NCI-H1092 (cell line): ENCODE measurements at regions not wholly inside any gene's neighbourhood (a gene's known extent, or its start where the extent isn't known, plus 50 kb on each side); places are given as distances from the start of the nearest gene placed in this dataset.
A peak's percentile ranks its signal among the peaks of the same experiment; 100 is the strongest.

Experiments used
- DNase-seq: peaks from one replicate; lab custom pipeline; 2025; lab: John Stamatoyannopoulos, UW

DNA sequence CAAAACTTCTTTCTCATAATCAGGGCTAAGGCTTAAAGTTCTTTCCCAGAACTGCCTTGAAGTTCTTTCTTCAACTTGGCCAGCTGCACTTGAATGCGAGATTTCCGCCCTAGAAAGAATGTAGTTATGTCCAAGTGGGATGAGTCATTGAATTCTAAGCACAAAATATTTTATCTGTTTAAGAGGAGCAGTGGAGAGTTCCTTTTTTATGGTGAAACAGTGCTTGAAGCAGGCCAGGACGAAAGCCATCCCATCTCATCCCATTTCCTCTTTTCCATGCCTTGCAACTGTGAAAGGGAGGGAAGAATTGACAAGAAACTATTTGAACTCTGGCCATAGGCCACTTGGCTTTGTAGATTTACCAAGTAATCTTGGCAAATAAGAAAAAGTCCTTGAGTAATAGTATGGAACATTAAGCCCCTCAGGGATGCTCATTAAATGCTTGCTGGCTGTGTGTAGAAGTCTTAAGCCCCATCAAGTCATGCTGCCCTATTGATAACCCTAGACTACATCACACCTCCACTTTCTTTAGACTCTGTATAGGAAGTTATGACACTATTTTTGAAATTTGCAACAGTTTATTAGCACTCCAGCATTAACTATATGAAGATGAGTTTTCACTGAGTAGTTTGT is 174.5 kb downstream of the KCTD12 start:
- DNase-seq: no peak

DNA sequence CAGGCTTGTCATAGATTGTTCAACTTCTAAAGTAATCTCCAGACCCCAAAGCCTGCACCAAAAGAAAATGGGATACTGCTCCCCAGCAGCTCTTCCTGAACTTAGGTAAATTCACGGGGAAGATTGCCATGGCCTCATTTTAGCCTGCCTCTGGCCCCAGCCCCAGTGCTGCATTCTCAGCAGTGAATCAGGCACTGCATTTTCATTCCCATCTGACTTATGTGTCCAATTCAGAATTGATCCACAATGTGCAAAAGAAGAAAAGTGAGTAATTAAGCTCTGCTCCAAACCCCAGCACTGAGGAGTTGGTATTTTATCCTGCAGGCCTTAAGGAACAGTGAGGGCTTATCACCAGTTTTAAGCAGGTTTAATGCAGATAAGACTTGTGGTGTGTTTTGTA is 176.4 kb downstream of the KCTD12 start:
- no peak for DNase-seq

DNA sequence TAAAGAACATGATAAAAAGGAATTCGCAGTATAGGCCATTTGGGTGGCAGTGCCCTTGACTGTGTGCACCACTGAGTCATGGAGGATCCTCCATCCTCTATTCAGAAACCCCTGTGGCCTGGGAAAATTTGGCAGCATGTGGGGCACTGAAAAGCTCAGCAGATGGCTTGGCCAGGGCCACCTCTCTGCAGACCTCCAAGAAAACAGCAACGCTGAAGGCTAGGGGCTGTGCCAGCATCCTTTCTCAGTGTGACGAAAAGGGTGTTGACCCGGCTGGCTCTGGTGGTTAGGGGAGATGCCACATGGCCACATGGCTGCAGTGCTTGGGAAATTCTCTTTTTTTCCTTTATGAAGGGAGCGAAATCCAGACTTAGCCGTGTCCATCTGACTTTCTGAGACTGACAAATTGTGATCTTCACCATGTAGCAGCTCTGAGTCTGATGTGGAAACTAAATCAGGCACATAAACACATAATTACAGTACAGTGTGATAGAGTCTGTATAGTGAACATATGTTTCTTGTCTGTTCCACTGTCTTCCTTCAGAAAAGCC is 178.0 kb downstream of the KCTD12 start:
- no peak for DNase-seq

DNA sequence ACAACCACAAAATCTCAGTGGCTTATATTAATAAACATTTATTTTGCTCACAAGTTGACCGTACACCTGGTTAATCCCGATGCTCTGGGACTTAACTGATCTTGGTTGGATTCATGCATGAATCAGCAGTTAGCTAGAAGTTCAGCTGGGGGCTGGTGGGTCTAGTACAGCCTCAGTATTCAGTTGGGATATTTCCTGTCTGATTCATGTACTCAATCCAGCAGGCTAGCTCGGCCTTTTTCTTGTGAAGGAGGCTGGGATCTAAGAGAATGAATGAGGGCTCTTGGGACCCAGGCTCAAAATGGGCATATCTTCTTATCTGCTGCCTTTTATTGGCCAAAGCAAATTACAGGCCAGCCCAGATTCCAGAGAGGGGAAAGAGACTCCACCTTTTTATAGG is 178.8 kb downstream of the KCTD12 start:
- no peak for DNase-seq

DNA sequence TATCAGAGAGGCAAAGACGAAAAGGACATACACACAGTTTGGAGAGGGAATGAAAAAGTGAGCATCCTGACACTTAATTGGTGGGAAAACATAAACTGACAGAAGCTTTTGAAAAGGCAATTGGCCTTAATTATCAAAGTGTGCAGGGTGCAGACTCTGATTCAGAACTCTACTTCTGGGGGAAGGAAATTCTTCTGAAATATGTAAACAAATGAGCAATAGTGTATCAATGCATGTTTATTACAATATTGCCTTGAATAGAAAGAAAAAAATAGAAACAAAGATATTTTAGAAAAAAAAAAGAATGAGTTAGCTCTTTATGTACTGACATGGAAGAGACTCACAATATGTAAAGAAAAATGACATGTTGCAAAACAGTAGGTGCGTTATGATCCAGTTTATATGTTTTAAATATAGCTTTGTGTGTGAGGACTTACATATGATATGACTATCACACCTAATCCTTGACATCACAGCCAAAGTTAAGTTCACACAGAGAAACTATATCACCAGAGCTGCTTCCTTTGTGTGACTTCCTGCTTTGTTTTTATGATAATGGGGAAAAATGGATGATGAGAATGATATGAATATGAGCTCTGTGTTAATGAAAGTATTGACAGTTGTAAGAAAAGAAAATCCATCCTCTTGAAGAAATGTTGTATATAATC is 182.4 kb downstream of the KCTD12 start:
- no peak for DNase-seq

DNA sequence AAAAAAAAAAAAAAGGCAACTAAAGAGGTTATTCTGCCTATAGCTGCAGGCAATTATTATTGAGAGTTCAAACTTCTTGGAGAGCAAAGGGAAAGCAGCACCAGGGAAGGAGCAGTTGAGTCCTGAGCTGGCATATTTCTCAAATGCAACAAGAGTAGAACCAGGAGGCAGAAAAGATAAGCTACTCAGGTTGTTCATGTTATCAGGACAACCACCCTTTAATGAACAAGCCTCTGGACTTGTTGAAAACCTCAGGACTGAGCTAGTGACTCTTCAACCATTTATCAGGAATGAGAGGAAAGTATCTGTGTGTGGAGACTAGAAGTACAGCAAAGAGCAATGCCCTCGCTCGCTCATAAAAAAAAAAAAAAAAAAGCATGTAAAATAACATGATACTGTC is 183.0 kb downstream of the KCTD12 start:
- no peak for DNase-seq

DNA sequence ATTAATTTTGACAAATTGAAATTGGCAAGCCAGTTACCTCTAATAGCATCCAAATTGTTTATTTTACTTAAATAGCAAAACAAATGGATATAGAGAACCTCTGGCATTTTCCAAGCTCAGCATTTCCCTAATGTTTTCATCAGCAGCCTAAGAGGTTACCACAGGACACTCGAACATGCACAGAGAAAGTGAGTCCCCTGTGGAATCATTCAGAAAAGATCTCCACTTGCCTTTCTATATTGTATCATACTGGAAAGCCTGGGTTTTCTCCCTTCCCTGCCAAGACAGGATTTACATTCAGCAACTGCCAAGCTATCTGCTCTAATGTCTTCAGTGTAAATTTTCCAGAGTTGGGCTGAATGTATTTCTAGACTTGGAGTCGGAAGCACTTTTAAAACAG is 188.9 kb downstream of the KCTD12 start:
- DNase-seq: no peak

DNA sequence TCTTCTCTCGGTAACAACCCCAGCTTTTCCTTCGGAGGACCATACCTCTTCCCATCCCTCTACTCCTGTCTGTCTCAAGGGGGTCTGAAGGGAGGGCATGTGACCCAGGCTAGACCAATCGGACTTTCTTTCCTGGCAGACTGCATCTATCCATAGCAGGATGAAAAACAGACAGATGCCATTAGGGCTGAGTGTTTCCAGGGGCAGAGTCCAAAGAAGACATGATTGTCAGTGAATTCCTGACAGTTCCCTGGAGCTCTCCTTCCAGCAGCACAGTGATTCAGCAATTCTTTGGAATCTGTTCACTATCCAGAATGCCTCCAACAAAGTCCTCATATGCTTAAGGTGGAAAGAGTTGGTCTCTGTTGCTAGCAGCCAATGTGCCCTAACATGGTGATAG is 189.8 kb downstream of the KCTD12 start:
- DNase-seq: no peak

DNA sequence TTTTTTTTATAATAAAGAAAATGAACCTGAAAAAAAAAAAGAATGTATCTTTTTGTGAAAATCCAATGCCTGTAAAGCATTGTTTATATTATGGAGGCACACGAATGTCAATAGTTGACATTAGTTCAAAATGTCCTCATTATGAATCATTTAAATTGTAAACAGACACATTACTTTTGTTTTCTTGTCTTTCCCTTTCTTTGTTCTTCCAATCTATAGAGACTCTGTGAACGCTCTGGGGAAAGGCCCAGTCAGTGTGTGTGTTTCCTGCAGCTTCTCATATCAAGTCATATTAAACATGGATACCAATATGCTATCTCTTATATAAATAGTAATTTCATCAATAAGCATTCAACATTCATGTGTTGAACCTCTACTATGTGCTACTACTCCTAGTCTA is 193.1 kb downstream of the KCTD12 start:
- no peak for DNase-seq

DNA sequence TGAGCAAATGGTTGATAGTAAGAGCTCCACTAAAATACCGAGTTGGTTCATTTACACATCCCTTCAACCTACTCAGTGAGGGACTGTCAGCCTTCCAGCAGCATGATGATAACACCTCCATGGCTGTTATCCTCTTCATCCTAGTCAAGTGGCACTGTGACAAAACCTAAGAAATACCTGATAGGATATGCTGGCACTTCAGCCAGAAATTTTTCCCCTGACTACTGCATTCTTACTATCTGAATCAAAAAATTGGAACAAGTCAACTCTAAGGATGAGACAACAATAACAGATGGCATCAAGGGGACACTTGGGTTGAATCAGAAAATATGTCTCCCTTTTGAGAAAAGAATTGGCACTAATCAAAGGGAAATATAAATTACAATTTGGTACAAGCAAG is 193.9 kb downstream of the KCTD12 start:
- no peak for DNase-seq

DNA sequence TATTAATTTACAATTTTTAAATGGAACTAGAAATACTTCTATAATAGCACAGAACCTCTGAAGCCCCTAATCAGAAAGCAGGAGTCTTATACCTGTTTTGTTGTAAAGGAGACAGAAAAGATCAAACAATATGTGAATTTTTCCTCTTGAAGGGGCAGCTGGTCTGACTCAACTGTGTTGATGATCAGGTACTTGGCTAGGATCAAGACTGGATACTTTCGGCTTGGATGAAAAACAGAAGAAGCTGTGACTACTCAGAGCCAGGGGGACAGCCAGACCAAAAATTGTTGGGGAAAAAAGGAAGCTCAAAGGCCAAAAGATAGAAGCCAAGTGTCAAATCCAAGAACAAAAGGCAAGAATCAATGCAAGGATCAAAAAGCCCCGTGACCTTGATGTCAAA is 195.6 kb downstream of the KCTD12 start:
- DNase-seq: no peak

DNA sequence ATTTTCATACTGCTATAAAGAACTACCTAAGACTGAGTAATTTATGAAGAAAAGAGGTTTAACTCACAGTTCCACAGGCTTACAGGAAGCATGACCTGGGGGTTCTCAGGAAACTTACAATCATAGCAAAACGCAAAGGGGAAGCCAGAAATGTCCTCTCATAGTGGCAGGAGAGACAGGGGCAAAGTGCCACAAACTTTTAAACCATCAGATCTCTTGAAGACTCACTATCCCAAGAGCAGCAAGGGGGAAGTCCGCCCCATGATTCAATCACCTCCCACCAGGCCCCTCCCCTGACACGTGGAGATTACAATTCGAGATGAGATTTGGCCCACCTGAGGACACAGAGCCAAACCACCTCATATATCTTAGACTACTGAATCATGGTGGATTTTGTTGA is 198.7 kb downstream of the KCTD12 start:
- no peak for DNase-seq

DNA sequence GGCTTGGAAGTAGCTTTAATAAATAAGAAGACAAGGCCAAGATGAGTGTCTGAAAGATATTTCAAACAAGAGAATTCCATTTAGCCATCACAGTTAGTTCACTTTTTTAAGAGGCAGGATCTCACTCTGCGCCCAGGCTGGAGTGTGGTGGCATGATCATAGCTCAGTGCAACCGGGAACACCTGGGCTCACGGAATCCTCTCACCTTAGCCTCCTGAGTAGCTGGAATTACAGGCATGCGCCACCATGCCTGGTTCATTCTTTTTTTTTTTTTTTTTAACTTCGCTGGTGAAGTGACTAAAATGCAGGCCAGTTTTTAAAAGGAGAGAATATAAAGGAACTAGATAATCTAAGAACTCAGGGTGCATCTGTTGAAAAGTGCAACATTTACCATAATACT is 200.3 kb downstream of the KCTD12 start:
- DNase-seq: no peak

DNA sequence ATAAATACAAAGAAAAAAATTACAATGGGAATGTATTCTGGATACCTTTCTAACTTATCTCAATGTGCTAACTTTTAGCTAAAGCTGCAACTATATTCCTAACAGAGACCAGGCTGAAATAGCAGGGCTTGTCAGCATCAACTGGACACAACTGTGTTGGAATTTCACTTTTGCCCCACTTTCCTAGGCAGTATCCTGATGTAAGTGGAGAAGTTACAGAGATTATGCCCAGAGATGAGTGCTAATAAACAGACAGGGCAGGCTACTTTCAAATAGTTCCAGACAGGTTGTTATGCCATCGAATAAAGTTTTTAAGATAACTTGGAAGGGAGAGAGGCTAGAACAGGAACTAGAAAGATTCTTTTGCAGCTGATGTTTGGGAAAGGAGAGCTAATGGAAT is 201.9 kb downstream of the KCTD12 start:
- no peak for DNase-seq

DNA sequence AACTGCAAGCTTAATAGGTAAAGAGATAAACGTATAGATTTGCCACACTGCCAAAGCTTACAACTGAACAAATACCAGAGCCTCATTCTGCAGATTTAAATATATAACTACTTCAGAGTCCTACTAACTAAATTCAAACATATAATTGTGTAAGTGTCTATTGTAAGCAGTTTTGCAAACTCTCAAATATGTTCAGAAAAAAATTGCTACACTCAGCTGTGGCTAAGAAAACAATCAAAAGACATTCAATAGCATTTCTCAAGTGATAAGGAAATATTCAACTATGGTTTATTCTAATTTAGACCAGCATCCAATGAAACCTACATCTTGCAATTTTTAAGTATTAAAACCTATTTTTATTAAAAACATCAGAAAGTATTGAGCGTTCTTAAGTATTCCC is 202.4 kb downstream of the KCTD12 start:
- DNase-seq: no peak

DNA sequence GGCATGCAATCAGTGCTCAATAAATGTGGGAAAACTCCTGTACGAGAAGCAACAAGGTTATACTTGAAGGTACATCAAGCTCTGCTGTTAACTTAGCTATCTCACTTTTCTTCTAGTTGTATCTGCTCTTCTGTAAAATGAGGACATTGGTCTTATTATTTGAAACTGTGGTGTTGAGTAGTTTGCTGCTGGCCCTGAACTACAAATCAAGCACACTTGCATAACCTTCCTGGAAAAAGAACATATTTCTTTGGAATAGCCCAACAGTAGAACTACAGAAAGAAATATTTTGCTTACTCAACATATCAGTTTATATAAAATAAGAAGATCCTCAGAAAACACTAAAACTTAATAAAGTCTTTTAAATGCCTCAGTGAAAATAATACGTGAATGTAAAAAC is 203.0 kb downstream of the KCTD12 start:
- no peak for DNase-seq

DNA sequence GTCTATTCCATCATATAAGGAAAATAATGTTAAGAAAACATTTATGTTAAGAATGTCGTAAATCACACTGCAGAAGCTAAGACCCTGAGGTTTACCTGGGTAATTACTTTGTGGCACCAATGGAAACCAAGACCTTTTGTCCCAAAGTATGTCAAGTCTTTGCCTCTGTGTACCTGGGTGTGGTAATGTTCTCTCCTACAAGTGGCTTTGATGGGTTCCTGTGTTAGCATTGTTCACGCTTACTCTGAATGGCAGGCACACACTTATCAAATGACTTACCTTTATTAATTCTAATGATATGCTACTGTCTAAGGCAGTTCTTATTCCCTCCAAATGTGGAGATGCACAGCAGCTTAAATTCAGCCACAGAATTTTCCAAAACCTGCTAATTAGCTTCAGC is 206.1 kb downstream of the KCTD12 start:
- no peak for DNase-seq

DNA sequence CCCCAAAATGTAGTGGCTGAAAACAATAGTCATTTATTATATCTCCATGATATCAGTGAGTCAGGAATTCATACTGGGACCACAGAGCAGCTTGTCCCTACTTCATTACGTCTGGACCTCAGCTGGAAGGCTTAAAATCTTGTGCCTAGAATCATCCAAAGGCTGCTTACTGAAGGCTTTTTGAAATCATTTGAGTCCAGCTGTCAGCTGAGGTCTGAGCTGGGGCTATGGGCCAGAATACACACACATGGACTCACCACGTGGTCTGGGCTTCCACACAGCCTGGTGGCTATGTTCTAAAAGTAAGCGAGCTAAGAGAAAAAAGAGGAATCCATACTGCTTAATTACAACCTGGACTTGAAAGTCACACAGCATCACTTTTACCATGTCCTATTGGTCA is 209.2 kb downstream of the KCTD12 start:
- no peak for DNase-seq

DNA sequence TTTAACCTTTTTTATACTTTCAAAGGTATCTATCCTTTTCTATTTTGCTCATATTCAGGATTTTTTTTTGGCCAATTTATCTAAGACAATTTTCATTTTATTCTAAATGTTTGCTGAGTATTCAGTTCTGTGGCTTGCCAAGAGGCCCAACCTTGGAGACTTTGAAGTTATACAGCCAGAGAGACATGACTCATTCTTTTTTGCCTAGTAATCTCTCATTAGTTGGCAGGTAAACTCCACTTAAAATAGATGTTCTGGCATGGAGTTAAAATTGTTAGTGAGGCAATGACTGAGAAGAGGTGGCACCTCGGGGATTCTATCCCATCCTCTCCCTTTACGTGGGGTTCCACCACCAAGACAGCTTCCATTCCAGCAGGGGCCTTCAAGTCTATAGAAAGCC is 213.8 kb downstream of the KCTD12 start:
- no peak for DNase-seq

DNA sequence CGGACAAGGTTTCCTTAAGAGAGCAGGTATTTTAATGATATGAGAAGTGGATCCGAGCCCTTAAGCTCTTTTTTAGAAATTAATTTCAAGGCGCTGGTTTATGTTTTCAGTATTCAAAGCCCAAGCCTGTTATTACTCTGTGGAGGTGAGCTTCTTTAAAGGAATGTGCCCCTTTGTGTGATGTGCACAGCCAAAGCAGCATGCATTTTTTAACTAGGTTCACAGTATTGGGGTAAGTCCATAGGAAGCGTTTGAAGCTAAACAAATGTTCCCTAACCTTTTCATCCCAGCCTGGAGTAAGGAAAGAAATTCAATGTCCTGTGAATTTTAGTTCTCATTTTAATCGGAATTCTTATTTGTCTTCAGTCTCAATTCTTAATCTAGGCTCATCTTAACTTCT is 217.5 kb downstream of the KCTD12 start:
- no peak for DNase-seq

DNA sequence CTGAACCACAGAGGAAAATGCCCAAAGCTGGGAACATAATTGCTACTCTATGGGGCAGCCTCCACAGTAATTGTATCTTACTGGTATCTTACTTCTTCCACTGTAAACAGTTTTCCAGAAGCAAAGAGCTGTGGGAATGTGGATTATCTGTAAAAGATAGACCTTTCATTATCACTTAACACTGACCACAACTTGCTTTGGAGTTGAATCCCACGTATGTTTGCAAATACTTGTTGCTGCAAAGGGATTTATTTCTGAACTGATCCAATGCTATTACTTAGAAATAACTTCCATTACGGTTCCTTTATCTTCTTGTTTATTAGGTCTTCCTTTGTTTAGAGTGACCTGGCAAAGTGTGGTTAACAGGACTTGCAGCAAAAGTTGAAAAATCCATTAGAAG is 218.1 kb downstream of the KCTD12 start:
- DNase-seq: no peak

DNA sequence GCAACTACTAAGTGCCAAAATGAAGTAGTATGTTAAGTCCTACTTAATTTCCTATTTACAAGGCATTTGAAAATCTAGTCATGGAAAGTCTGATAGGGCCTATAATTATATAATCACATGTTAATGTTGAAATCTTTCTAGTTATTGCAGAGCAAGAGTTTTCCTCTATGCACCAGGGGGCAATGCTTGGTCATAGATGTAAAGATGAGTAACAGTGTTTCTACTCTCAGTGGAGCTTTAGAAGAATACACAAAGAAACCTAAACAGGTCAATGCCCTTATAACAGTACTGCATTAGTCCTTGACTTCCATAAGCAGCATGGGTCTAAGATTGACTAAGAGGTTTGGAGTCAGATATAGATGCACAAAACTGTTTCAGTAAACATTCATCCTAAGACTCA is 218.7 kb downstream of the KCTD12 start:
- DNase-seq: peak; percentile 35

DNA sequence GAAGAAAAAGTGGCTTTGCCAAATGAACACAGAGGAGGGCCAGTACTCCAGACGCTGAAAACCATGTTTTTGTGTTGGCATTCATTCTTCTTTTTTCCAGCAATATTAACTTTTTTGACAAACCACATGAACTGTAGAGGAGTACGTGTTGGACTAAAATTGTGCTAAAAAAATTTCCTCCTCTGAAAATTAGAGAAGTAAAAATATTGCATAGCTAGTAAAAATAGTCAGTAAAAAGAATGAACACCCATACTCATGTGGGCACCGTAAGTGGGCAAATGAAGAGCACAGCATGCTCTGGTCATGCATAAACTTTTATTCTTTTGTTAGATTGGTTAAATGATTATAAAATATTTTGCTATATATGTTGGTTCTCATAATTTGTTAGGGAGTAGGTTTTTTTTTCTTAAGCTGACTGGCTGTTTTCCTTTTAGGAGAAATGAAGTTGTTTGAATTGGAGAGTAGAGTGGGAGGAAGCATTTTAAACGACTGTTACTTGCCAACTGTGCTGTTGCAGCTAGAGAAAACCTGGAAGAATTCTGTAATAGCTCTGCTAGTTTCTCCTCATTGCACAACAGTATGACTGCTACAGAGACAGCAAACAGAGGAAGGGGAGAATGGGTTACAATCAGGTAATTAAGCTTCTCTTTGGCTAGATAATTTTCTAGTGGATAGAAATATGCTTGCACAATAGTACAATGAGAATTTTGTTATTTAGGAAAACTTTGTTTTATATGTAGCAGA is 222.4 kb downstream of the KCTD12 start:
- no peak for DNase-seq
